ENCODE measurements at regions not wholly inside any gene's neighbourhood (a gene's known extent, or its start where the extent isn't known, plus 50 kb on each side); places are given as distances from the start of the nearest gene placed in this dataset.

GRCh38 chr16:62717026-62717425 is 680.8 kb upstream of the CDH8 start:
- Histone ChIP-seq H3K27ac (ENCODE audit: control insufficient read depth, insufficient read depth) (no peak overlapping the region), H3K4me3 (no peak overlapping the region), H3K4me2 (ENCODE audit: control insufficient read depth, insufficient read depth) (no peak overlapping the region), H3K36me3 (ENCODE audit: control insufficient read depth in 2 of 2, insufficient read depth in 2 of 2, low read length in 1 of 2) (no peaks in the 10 kb centered on the region), H3K79me2 (ENCODE audit: control insufficient read depth, insufficient read depth, low read length) (no peaks in the 10 kb centered on the region), H3K9me3 (replicated peaks; ENCODE audit: control insufficient read depth, insufficient read depth, low read length) (no peaks in the 10 kb centered on the region), H2AFZ (ENCODE audit: control insufficient read depth, low read depth, low read length) (no peak overlapping the region), H3K9ac (ENCODE audit: control insufficient read depth, insufficient read depth, low read length) (no peak overlapping the region), H3K27me3 (replicated peaks in 1 of 2; ENCODE audit: control insufficient read depth in 2 of 2, insufficient read depth in 2 of 2, low read length in 1 of 2) (no peaks in the 10 kb centered on the region), H3K4me1 (ENCODE audit: control insufficient read depth, insufficient read depth, low read length) (no peaks in the 10 kb centered on the region), H4K20me1 (ENCODE audit: control insufficient read depth, insufficient read depth) (no peaks in the 10 kb centered on the region)
- 48% methylated on average over 2 of the region's 2 CpGs for WGBS (ENCODE audit: insufficient coverage, insufficient replicate concordance, low lambda C conversion rate, missing lambda C conversion rate)
- in situ Hi-C loops (cut with MboI) (no loop called here), intact Hi-C loops (cut with micrococcal nuclease; ENCODE audit: unreplicated experiment) (no loop called here)
- TF ChIP-seq NFIC (IDR thresholded peaks at IDR 0.05; ENCODE audit: low read depth, low read length) = no peak
- TF ChIP-seq ESRRA (IDR thresholded peaks at IDR 0.05; ENCODE audit: low read length) = no peak
- no peak for TF ChIP-seq SREBF2 (IDR thresholded peaks at IDR 0.05; ENCODE audit: low read length)
- TF ChIP-seq SRF (IDR thresholded peaks at IDR 0.05; ENCODE audit: low read depth in 2 of 2, low read length in 2 of 2) = no peak
- no peak for TF ChIP-seq CHD1 (IDR thresholded peaks at IDR 0.05; ENCODE audit: low read depth, low read length)
- TF ChIP-seq IRF4 (IDR thresholded peaks at IDR 0.05; ENCODE audit: low read depth, low read length) = no peak
- TF ChIP-seq ZBTB4 (CRISPR knock-in tag; IDR thresholded peaks at IDR 0.05) = no peak
- no peak for TF ChIP-seq RB1 (IDR thresholded peaks at IDR 0.05; ENCODE audit: borderline replicate concordance)
- no peak for TF ChIP-seq ZZZ3 (IDR thresholded peaks at IDR 0.05; ENCODE audit: control insufficient read depth, insufficient read length, low read depth)
- ChIA-PET SMC1A (ENCODE audit: uncharacterized antibody, unreplicated experiment) (no interaction called here), CTCF (no interaction called here), POLR2A (no interaction called here), RAD21 (ENCODE audit: unreplicated experiment) (no interaction called here)
- BruUV-seq (replicated peaks) = no TSS peak
- FAIRE-seq (no peak), DNase-seq (ENCODE audit: low read depth, low spot score) (no peak), ATAC-seq (no peak)
